Stimulated activated CD4-positive, alpha-beta T cell treated with anti-CD3 and anti-CD28 coated beads, TNF-alpha, amount 100 ng/mL, for 48 hours (primary cell): ENCODE measurements at regions not wholly inside any gene's neighbourhood (a gene's known extent, or its start where the extent isn't known, plus 50 kb on each side); places are given as distances from the start of the nearest gene placed in this dataset.
A peak's percentile ranks its signal among the peaks of the same experiment; 100 is the strongest.

ENCODE experiments used
- DNase-seq, 3 donors: peaks; one replicate each; pipeline ENCODE4 v3.0.0-alpha.2; 2020; ENCODE audit warnings: low read depth in 3 of 3

DNA sequence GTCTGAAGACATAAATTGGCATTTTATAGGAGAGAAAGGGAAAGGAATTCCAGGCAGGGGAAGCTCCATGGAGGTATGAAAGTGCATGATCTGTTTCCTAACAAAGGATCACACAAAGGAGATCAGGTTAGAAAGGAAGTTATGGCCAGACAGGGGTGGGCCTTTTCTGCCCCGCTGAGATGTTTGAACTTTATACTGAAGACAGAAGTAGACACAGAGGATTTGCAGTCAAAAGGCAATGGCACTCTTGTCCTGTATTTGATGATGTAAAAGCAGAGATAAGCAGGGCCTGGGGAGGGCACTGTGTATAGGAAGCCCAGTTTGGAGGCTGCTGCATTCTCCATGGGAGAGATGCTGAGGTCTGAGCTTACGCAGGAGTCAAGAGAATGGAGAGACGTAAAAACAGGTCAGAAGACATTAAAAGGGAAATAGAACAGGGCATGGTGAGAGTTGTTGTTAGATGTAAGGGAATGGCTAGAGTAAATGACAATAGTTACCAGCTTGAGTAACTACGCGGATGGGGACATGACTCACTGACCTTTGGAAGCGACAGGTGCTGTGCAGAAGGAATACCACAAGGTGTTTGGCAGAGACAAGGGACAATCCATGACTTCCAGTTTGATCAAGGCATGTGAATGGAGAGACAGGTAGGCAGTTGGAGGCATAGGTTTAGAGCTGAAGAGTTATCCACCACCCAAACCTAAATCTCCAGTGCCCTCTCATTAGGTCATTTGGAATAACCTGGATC is 190.6 kb upstream of the SASH1 start:
- no peak for DNase-seq

- no peak for DNase-seq
These were observed 188.0 kb upstream of the SASH1 start for GRCh38 chr6:148154668-148155067.

DNA sequence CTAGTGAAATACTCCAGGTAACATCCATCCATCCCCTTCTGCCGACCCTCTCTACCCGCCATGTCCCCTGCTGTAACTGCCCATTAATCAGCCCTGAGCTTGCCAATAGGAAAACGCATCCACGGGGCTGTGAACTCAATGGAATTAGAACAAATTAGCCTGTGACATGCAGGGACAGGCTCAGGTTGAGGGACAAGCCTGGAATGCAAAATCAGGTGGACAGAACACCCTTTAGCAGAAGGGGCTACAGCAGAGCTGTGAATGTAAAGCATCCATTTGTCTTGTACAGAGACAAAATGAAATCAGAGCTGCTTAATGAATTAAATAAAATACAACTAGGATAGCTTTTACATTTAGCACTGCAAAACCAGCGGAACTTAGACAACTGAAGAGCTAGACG is 187.3 kb upstream of the SASH1 start:
- DNase-seq: no peak

GRCh38 chr6:148157841-148158240 is 184.8 kb upstream of the SASH1 start:
- no peak for DNase-seq

DNA sequence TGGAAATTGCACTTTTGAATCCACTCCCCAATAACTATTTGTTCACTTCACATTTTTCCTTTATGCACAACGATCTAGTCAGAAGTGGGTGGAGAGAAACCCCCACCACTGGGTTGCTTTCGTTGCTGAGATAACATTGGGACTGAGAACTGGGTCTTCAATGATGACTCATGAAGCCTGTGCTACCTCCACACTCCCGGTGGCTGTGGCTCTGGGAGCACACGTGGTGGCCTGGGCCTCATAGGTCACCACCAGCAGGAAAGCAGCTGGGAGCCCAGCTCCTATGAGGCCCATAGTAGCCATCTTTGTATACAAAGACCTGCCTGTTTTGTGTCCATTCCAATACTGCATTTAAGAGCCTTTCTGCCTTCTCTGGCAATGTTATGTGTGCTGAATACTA is 178.0 kb upstream of the SASH1 start:
- DNase-seq: no peak

- DNase-seq: no peak
These were observed 176.2 kb upstream of the SASH1 start for GRCh38 chr6:148166339-148166968.

DNA sequence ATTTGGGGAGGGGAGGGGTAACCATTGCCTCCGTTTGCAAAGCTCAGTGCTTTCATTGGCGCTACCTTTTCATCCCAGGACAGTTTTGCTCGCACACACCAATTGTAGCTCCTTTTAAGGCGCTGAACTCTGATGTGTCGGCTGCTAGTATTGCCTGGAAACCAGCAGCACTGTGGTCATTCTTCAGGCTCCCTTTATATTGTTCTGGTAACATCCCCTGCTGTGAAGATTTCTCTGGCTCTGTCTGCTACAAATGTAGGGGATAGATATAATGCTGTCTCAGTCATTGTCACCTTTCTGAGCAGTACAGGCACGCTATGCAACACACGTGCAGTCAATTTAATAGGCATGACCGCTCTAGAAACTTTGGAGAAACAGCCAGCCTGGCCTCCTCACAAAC is 172.9 kb upstream of the SASH1 start:
- DNase-seq: no peak

DNA sequence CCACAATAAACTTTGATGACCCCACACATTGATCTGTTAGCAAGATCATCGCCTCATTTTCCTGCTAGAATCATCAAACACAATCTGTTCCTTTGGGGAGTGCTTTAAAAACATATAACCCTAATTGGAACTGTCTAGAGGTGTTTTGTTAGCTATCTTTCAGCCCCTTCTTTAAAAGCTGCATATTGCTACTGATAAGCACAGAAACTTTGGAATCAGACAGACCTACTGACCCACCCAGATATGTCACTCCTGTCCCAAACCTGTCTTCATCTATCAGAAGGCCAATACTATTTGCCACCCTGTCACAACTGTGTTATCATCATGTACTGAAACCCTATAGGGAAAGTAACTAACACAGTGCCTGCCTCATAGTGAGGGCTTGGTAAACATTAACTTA is 172.4 kb upstream of the SASH1 start:
- no peak for DNase-seq

DNA sequence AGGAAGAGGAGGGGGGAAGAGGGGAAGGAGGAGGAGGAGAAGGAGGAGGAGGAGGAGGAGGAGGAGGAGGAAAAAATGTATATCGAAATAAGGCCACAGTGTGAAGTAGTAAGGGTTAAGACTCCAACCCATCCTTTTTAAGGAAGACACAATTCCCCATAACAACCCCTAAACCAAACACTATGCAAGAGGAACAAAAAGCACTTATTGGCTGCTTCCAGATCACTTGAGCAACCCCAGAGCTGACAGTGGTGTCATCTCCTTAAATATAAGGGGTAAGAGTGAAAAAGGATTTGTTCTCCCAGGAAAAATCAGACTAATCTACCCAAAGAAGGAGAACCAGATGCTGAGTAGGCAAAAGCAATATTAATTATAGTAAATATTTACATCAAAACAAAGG is 169.1 kb upstream of the SASH1 start:
- DNase-seq: no peak

DNA sequence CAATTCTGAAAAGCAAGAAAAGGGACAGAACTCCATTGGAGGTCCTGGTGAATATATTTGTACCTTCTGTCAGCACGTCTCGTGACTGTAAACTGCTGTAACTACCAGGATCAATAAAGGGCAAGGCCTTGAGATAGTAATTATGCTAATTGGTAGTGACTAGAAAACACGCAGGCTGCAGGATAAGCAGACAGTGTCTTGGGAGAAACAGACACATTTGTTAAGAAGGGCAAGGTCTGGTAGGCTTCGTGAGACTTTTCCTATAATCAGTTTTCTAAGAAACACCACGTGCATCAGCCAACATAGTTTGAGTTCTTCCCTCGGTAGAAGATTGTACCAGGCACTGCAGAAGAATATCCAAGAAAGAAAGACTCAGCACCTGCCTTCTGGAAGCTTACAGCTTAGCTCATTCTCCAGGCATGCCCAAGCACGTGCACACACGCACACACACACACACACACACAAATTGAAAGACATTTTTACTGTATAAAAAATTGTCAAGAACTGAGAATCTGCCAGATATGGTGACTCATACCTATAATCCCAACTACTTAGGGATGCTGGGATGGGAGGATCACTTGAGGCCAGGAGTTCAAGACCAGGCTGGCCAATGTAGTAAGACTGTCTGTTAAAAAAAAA is 167.0 kb upstream of the SASH1 start:
- DNase-seq: no peak

DNA sequence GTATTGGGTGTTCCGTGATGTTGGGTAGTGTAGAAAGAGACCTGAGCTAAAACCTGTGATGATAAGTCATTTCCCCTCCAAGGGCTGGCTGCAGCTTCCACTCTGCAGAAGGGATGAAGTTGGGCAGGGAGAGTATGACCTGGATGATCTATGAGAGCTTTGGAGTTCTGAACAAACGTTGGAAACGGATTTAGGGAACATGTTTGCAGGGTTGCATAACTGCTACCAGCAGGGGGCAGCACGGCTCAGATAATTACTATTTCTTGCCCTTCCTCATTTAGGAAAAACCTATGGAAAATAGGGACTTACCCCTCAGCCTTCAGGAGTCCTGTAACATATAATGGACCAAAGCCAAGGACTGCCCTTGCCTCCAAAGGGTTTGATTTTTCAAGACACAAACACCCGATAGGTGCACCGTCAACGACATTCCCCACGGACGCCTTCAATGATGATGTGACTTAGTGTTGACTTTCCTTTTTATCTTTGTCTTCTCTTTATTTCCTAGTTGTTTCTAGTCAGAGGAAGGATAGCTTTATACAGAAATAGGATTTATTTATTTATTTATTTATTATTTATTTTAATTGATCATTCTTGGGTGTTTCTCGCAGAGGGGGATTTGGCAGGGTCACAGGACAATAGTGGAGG is 164.9 kb upstream of the SASH1 start:
- DNase-seq: peak in 2 of 3 donors; percentile 15 to 20

GRCh38 chr6:148179786-148180185 is 162.9 kb upstream of the SASH1 start:
- no peak for DNase-seq

- no peak for DNase-seq
These were observed 160.3 kb upstream of the SASH1 start for GRCh38 chr6:148182378-148182777.

DNA sequence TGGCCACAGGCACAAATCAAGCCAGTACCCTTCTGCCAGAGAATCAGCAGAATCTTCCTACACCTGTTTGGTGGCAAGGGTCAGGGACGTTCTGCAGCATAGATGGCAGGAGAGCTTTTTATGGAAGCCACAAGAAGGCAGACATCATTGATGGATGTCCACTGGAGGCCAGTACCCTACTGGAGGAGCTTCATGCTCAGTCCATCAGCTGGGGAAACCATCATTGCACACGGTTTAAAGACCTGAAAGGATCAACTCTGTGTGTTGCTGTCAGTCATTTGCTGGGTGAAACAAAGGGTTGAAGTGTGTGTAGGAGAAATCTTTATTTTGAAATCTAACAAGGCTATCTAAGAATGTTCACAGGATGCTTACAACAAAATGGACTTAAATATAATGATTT is 158.9 kb upstream of the SASH1 start:
- DNase-seq: no peak

DNA sequence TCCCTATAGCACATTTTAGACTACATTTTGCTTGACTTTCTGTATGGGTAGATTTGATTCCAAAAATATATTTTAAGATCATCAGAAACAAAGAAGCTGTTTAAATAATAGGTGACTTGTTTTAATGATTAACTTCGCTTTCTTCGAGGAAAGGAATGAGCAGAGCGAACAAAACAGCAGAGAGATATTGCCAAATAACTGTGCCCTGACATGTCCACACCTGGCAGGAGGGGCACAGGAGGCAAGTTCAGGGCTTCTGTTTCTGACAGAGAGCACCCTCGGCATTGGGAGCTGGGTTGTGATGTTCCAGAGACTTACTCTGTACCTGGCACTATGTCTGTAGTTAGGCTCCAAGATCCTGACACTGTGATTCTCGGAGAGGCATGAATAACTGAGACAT is 155.7 kb upstream of the SASH1 start:
- no peak for DNase-seq

DNA sequence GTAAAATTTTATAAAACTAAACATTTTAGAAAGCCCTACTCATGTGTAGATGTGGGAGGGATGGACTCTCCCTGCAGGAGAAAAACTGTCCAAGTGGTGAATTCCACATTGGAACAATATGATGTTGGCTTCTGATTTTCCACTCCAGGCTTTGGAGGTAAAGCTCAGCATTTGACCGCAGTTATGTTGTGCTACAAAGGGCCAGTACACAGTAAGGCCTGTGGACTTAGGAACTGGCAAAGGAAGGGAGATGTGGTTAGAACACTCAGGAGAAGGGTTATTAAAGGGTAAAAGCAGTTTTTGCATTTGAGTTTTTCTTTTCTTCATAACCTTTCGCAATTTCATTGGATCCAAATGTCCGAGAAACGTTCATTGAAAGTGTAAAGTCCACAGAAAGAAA is 150.3 kb upstream of the SASH1 start:
- DNase-seq: no peak

DNA sequence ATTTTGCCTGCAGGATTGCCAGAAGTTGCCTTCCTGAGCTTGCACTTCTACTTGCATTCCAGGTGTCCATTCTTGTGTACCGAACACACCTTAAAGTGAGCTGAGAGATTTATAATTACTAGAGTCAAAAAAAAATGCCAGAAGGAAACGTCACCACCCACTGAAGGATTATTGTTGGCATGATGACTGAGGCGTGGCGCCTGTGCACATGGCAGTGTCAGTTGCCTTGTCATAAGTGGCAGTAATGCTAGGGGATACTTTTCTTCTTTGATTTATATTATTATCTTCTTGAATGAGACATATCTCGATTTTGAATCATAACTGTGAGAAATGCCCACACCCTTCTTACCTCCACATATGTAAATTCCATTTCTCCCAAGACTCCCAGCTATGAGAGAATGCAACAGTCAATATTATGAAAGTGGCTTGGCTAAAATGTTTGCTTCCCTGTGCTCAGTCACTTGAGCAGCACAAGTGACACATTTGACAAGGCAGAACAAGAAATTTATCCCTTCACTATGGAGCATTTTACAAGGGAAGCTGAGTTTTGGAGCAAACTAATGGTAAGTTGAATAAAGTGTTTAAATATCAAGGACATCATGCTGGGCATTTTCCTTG is 149.5 kb upstream of the SASH1 start:
- no peak for DNase-seq

GRCh38 chr6:148195511-148195910 is 147.1 kb upstream of the SASH1 start:
- no peak for DNase-seq

- no peak for DNase-seq
These were observed 143.1 kb upstream of the SASH1 start for GRCh38 chr6:148199584-148199983.

GRCh38 chr6:148200293-148200692 is 142.3 kb upstream of the SASH1 start:
- DNase-seq: no peak

GRCh38 chr6:148200781-148201180 is 141.9 kb upstream of the SASH1 start:
- no peak for DNase-seq

GRCh38 chr6:148203281-148203925 is 139.2 kb upstream of the SASH1 start:
- no peak for DNase-seq
